GM08714 (cell line): ENCODE measurements at regions not wholly inside any gene's neighbourhood (a gene's known extent, or its start where the extent isn't known, plus 50 kb on each side); places are given as distances from the start of the nearest gene placed in this dataset.
"Not testable (repeated sequence)": the region's sequence is repeated elsewhere in the genome, so short reads cannot be mapped to it uniquely, and the experiment has no call there.

Experiments used
- H3K4me3 ChIP-seq: fragments of 200-500 bp; sonication (Bioruptor generic); 2 replicates; pipeline ENCODE4 v1.5.1; 2014; ENCODE audit warnings: mild to moderate bottlenecking, low read length, inconsistent platforms

DNA sequence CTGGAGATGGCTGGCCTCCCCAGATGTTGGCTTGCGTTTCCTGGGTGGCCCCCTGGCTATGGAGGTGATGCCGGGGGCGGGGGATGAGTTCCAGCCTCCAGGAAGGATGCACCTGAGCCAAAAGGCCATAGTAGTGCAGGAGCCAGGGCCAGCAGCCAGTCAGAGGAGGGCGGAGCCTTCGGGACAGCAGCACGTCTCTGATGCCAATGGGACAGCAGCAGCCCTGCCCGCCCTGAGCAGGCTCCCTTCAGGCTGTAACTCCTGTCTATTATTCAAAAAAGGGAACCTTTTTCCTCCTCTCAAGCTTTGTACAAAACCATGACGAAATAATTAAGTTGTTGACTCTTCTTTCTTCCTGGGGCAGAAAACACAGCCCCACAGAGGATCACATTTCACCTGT lies 189.7 kb downstream of the BCL2L11 start:
- H3K4me3 ChIP-seq, result not testable (repeated sequence)

DNA sequence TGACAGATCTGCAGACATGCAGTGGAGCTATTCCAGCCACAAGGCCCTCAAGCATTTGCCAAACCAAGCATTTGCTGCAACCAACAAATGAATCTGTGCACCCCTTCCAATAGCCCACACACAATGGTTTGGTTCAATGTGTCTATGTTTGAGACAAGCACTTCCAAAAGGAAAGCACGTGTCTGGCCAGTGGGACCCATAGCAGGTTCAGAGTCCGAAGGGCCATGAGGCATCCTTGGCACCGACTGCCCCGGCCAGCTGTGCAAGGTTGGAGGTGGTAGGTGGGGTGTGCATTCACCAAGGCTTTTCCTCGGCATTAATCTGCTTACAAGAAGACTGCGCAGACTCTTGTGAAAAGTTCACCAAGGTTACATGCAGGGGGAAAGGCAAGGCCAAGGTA lies 190.9 kb downstream of the BCL2L11 start:
- H3K4me3 ChIP-seq, result not testable (repeated sequence)

DNA sequence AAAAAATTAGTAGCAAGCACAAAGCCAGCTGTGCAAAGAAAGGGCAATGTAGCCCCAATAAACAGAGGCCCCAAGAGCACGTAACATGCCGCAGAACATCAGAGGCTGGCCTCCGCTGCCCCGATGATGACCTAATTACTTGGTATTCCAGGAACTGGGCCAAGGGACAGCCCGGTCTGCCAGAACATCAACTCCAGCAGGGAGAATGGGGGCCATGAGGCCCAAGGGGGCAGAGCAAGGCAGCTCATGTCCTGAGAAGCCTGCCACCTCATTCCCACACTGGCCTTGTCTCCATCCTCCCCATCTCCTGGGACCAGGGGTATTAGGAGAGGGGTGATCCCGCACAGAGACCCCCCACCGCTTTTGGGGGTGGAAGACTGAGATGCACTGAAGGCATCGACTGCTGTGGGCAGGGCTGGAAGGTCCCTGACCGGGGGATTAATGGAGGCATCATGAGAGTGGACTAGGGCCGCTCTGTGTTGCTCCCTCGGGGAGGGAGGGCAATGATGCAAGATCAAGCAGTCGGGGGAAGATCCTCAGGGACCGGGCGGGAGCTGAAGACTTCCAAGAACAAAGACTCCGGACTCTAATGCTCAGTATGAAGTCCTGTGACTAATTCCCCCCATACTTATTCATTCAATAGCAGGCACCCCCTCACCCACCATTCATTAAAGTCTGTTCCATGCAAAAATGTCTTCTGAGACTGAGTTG lies 192.3 kb downstream of the BCL2L11 start:
- H3K4me3 ChIP-seq, result not testable (repeated sequence)

DNA sequence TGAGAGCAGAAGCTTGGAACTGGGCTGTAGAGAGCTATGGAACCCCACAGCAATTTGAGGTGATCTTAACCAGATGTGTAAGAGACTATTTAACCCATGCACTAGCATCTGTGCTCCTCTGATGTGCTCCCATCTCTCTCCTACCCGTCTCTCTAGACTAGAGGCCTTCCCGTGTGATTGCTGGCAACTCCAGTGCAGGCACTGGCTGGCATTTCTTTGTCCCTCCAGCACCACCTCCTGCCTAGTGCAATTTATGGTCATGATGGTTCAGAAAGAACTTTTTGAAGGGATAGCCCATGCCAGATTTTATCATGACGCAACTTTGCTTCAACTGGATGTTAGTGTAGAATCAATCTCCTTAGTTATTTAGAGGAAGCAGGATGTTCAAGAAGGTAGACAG lies 193.0 kb downstream of the BCL2L11 start:
- H3K4me3 ChIP-seq, result not testable (repeated sequence)

DNA sequence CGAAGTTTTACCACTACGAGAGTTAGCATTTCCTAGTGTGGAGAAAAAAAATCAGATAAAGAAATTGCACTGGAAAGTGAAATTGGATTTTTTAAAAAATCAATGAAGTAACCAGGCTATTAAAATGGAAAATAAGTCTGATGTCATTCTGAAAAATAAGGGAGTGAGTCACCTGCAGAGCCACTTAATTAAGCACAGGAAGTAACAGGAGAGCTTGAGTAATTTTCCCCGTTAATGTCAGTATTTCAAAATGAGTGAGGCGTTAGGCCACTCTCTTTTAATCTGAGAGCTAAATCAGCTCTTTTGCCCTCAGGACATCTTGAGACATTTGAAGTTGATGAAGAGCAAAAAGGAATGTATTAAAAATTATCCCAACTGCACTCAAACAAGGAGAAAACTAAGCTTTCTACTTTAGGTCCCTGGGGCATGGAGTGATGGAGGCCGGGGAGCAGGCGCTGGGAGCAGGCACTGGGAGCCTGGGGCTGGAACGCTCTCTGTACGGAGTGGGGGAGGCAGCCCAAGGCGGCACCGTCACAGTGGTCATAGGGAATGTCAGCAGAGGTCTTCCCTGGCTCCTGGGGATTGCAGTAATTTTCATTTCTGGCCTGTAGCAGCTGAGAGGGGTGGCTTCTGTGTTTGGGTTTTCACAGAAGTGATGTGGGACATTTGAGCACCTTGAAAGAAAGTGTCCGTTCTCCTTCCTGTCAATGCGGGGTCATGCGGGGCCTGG lies 194.6 kb downstream of the BCL2L11 start:
- not testable (repeated sequence) for H3K4me3 ChIP-seq

DNA sequence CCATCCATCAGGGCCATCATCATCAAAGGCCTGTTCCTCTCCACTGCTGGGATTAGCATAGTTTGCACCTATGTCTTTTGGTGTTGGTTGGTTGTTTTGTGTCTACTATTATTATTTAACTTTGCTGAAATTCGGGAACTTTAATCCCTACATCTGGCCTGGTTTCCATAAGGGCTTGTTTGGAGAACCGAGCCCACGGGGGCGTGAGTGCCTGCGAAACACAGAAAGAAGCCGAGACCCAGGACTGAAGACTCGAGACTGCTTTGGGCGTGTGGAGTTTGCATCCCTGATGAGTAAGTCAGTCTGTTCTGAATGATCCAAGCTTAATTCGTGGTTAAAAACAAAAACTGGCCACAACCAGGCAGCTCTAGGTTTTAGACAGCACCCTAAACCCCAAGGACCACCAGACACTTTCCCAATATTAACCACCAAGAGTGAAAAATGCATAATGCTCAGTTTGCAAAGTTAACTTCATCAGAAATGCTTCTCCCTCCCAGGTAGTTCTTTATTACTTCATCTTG lies 195.6 kb downstream of the BCL2L11 start:
- not testable (repeated sequence) for H3K4me3 ChIP-seq

DNA sequence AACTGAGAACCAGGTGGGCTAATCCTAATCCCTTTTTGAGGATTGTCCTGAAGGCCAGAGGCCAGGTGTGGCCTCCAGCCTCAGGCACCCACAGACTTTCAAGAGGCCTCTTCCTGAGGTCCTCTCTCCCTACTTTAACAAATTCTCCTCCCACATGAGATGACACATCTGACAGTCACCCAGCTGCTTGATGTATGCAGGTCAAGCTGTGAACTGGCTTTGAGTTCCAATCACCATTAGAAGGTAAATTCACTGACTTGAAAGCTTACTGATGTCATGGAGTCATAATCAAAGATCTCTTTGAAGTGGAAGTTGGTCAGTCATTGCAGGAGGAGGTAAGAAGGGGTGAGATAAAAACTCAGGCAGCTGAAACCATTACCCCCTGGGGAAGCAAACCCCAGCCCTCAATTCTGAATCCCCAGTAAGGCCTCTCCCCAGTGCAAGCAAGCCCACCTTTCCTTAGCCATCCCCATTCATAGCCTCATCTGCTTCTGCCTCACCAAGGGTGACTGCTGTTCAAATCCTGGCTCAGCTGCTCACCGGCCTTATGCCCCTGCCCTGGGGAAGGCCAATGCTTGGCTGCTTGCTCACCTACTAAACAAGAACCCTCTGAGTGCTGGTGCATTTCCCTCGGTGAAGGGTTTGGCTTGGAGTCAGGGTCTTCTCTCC lies 196.3 kb downstream of the BCL2L11 start:
- not testable (repeated sequence) for H3K4me3 ChIP-seq

DNA sequence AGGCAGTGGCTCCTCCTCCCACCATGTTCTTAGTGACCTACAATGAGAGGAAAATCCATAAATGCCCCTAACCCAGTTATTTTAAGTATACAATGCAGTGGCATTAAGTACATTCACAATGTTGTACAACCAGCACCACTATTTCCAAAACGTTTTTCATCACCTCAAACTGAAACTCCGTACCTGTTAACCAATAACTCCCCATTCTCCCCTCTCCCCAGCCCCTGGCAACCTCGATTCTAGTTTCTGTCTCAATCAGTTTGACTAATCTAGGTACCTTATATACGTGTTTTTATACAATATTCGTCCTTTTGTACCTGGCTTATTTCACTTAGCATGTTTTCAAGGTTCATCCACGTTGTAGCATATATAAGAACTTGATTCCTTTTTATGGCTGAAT lies 198.8 kb downstream of the BCL2L11 start:
- not testable (repeated sequence) for H3K4me3 ChIP-seq

DNA sequence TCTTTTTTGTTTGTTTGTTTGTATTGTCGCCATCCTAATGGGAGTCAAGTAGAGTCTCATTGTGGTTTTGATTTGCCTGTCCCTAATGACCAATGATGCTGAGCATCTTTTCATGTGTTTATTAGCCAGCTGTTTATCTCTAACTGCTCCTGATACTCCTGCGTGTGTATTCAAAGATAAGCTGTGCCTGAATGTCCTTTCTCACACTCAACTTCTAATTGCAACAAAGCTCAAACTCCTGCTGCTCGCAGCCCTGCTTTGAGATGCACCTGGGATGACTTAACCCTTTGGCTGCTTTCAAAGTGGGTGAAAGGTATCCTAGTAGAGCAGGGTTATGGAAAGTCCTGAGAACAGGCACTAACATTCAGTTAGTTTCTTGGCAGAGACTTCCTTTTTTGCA lies 199.6 kb downstream of the BCL2L11 start:
- not testable (repeated sequence) for H3K4me3 ChIP-seq

DNA sequence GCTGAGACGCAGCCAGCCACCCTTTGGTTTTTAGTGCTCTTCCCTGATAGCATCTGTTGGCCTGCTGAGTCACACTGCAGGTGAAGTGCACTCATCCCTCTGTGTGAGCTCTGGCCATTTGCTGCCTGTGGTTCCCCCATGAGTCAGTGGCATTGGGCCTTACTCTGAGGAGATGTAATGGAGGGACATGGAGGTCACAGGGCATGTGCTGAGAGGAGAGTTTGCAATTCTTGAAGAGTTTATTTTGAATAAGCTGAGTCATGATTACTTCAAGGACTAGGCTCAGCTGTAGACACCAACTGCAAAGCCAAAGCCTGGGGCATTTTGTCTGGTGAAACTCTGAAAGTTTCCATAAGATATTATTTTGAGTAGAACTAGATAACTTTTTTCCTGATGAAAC lies 200.3 kb downstream of the BCL2L11 start:
- H3K4me3 ChIP-seq, result not testable (repeated sequence)

DNA sequence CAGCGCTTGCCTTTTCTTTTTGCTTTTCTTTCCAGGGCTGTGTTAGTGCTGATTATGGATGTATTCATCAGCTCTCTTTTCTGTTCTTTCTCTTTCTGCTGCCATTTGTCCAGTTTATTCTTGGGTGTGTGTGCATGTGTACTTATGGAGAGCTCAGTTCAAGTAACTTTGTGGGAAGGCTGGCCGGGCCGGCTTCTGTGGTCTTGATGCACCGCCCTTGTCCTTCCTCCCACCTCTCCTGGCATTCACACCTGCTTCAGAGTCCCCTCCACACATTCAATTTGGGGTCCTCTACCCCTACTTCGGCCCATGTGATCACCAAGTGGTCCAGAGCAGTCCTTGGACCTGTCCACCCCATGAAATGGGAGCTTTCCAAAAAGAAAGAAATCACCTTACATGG lies 202.7 kb downstream of the BCL2L11 start:
- H3K4me3 ChIP-seq, result not testable (repeated sequence)

DNA sequence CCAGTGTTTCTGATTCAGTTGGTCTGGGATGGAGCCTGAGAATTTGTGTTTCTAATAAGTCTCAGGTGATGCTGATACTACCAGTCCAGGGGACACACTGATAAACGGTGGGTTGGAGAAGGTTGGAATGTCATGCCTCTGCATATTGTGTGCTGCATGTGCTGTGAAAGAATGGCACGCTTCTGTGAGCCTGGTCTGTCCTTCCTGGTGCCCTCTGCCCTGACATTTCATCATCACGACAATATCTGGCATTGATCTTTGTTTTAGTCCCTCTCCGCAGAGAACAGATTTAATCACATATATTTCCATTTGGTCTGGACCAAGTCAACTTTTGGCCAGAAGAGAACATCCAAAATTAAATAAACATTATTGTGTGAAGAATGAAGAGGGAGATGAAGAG lies 207.0 kb downstream of the BCL2L11 start:
- not testable (repeated sequence) for H3K4me3 ChIP-seq

DNA sequence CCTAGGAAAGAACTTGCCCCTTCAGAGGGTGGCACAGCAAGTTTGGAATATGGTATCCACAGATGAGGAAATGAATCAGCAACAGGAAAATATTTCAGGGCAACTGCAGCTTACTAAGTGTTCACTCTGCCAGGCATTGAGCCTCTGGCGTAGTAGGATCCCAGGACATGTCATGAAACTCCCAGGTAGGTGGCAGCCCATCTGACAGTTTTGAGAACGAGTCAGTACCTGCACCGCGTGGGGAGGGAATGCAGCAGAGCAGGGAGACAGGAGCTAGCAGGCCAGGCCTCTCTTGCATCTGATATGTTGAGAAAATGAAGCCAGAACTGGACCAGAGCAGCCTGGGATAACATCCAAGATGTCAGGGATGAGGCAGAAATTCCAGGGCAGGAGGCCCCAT lies 208.6 kb downstream of the BCL2L11 start:
- H3K4me3 ChIP-seq, result not testable (repeated sequence)

DNA sequence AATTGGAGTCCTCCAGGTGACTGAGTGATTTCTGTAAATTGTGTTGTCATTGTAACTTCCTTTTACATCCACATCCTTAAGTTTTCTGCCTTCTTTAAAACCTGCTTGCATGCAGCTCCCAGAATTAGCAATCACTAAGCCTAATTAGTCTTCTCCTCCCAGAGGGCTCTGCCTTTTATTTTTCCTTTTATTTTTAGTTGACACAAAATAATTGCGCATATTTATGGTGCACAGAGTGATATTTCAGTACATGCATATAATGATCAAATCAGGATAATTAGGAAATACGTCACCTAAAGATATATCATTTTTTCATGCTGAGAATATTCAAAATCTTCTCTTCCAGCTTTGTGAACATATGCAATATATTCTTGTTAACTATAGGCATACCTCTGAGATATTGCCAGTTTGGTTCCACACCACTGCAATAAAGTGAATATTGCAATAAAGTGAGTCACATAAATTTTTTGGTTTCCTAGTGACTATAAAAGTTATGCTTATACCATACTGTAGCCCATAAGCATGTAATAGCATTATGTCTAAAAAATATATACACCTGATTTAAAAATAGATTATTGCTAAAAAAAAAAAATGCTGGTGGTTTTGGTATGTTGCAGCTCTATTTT lies 210.5 kb downstream of the BCL2L11 start:
- not testable (repeated sequence) for H3K4me3 ChIP-seq

DNA sequence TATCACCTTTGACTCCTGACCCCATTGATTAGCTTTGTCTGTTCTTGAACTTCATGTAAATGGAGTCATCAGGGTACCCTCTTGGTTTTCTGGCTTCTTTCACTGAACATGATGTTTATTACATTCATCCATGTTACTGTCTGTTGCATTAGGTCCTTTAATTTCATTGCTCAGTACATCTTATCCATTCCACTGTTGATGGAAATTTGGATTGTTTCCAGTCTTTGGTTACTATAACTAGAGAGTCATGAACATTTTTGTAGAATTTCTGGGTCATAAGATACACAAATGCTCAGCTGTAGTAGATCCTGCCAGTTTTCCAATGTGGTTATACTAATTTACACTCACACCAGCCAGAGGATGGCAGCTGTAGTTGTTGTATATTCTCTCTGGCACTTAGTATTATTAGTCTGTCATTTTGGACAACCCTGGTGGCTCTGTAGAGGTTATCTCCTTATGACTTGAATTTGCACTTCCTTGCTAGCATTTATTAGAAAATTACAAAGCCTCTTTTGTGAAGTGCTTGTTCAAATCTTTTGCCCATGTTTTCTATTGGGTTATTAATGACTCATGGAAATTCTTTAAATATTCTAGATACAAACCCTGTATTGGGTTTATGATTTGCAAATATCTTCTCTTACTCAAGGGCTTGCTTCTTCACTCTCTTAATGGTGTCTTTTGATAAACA lies 214.7 kb downstream of the BCL2L11 start:
- H3K4me3 ChIP-seq, result not testable (repeated sequence)

DNA sequence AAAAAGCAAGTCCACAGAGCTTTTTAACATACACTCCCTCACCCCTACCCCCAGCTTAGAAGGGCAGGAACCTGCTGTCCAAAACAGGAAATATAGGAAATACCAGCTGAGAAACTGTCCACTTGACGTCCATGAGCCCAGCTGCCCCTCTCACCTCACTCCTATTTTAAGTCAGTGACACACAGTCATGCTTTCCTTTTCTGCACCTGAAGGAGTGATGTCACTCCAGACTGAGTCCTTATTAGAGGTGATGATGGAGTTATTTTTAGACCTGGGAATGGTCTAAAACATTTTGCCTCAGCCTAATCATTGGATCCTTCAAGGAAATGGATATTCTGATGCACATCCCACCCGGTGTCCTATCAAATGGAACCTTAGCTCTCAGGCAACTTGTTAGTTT lies 217.8 kb downstream of the BCL2L11 start:
- not testable (repeated sequence) for H3K4me3 ChIP-seq

DNA sequence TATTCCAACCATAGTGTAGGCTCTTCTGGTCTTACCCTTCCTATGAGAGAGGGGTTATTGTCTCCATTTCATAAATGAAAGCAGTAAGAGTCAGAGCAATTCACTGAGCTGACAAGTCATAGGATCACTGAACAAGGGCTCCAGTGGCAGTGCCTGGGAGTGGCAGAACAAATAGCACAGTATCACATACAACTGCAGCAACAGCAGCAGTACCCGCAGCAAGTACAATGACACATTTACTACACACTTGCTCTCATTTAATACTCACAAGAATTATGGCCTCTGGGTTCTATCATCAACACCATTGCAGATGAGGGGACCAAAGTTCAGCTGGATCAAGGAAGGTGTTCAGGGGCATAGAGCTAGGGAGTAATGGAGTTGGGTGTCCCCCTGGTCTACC lies 218.8 kb downstream of the BCL2L11 start:
- H3K4me3 ChIP-seq, result not testable (repeated sequence)

DNA sequence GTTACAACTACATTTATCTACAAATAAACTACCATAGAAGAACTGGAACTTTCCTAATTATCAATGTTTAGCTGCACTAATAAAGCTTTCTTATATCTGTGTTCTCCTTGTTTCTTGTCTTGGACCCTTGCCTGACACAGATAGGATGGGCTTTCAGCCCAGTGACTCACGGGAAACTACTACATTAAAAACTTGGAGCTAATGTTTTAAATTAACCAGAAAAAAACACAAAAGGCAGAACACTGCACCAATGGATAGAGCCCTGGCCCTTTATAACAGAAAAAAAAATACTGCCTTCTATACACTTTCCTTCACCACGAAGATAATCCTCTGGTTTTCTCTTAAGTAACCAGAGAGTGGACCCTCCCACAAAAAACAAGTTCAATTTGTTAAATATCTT lies 223.9 kb downstream of the BCL2L11 start:
- H3K4me3 ChIP-seq, result not testable (repeated sequence)

DNA sequence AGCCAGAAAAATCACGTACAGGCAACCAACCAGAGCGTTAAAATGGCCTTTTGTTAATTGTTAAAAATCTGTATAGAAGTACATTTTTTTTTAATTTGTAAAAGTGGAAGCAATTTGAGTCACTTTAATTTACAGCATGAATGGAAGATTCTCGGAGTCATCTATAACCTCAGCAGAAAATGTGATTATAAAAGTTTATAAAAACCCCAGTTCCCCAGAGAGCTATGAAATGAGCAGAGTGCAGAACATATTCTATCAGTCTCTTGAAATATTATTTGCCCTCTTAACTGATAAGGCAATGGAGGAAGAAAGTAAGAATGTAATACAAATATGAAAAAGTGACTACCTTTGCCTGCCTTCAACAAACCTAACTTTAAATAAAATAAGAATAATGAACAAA lies 224.7 kb downstream of the BCL2L11 start:
- not testable (repeated sequence) for H3K4me3 ChIP-seq

DNA sequence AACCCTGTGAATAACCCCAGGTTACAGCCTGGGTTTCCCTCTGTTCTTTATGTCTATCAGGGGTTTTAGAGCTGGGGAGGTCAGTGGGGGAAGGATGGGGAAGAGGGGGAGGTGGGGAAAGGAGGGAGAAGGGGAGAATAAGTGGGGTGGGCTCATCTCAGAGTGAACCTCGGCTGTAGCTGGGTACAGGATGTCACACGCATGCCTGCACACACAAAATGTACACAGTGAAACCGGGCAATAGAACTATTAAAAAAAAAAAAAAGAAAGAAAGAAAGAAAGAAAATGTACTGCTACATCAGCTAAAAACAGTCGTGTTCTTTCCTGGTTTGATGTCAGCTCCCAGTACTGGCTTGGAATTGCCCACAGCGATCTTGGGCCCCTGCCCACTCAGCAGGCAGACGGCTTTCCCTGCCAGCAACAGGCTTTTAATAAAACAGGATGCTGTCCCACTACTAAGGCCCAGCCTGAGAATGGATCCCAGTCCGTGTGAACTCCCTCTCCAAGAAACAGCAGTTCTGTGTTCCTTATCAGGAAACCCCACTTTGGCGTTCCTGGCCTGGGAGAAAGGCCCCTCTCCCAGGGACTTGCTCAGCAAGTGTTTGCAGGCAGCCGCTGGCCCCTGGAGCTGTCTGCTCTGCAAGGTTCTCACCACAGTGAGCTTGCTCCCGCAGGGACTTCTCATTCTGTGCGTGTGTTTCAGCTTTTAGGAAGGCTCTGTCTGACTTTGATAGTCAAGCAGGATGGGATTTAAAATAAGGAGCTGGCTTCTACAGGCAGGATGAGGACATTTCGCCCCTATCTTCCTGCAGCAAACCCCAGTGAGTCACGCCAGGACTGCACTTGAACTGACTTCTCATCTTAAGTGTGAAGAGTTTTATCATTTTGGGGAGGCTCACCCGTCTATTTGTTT lies 225.6 kb downstream of the BCL2L11 start:
- not testable (repeated sequence) for H3K4me3 ChIP-seq
